Adipocyte (in vitro differentiated cells): ENCODE measurements at regions not wholly inside any gene's neighbourhood (a gene's known extent, or its start where the extent isn't known, plus 50 kb on each side); places are given as distances from the start of the nearest gene placed in this dataset.
A peak's percentile ranks its signal among the peaks of the same experiment; 100 is the strongest.

ENCODE experiments used
- DNase-seq: peaks from one replicate; pipeline ENCODE4 v3.0.0-alpha.2; 2015; ENCODE audit warnings: low read depth
- H3K27me3 ChIP-seq: replicated peaks from 2 replicates; pipeline ENCODE4 v1.7.0; 2013; ENCODE audit warnings: mild to moderate bottlenecking, low read length, moderate library complexity; ENCODE audit not compliant: control insufficient read depth, insufficient read depth
- H3K36me3 ChIP-seq: 2 replicates; pipeline ENCODE4 v1.7.0; 2013; ENCODE audit warnings: low read length, mild to moderate bottlenecking, moderate library complexity; ENCODE audit not compliant: control insufficient read depth, insufficient read depth, severe bottlenecking
- H3K4me1 ChIP-seq: 2 replicates; pipeline ENCODE4 v1.7.0; 2013; ENCODE audit warnings: mild to moderate bottlenecking, low read length, moderate library complexity; ENCODE audit not compliant: control insufficient read depth, insufficient read depth
- H3K4me3 ChIP-seq: 2 replicates; pipeline ENCODE4 v1.7.0; 2013; ENCODE audit warnings: mild to moderate bottlenecking, low read length, moderate library complexity
- H3K9ac ChIP-seq: 2 replicates; pipeline ENCODE4 v1.7.0; 2013; ENCODE audit warnings: mild to moderate bottlenecking, low read length, moderate library complexity
- H3K9me3 ChIP-seq: 2 replicates; pipeline ENCODE4 v1.7.0; 2013; ENCODE audit warnings: mild to moderate bottlenecking, low read length, moderate library complexity; ENCODE audit not compliant: control insufficient read depth

DNA sequence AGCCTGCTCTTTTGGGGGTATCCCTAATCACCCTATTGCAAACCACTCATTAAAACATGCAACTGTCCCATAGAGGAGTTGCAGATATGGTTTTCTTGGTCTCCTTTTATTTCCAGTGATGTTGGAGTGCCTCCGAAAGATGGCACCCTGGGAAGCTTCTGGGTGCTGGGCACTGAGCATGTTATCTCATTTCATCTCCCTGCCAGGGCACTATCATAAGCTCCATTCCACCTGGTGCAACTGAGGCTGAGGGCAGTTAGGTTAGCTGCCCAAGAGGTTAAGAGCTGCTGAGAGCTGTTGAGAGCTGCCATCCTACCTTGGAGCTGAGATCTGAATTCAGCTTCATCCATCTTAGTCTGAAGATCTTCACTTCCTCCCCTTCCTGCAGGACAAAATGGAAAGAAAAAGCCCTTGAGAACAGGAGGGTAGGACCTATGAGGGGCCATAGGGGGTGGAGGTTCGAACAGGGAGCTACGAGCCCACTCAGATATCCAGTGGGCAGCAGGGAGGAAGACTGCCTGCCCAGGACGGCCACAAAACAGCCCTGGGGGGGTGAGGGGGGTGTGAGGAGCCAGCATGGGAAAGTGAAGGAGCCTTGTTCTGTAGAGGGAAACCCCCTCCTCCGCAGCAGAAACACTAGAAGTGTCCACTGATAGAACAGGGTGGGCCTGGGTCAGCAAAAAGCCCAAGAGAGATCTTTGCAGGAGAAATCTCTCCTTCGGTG lies 202.5 kb downstream of the ZFP36L2 start:
- Histone ChIP-seq H3K36me3 (no peaks in the 10 kb centered on the region), H3K27me3 (no peaks in the 10 kb centered on the region), H3K9me3 (peaks cover 13% of the 10 kb centered on the region), H3K4me3 (no peak overlapping the region), H3K9ac (peak overlapping the region; percentile 4), H3K4me1 (peaks cover 12% of the 10 kb centered on the region)
- no peak for DNase-seq

DNA sequence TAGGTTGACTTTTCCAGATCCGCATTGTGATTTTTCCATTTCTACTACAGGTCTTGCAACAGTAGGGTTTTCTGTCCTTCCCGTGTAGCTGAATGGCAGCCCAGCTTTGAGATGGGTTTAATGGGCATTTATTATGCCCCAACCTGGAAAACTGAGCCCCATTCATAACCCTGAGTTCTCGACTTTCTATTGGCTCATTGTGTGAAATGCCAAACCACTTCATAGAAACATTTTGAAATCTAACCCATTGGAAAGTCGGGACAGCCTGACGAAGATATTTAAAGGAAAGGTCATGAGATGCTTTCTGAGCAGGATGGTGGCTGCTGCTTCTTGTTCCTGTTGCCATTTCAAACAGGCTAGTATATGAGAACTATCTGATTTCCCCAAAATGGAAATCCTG lies 203.5 kb downstream of the ZFP36L2 start:
- Histone ChIP-seq H3K4me3 (no peak overlapping the region), H3K36me3 (no peaks in the 10 kb centered on the region), H3K4me1 (peaks cover 22% of the 10 kb centered on the region), H3K27me3 (no peaks in the 10 kb centered on the region), H3K9ac (no peak overlapping the region), H3K9me3 (peaks cover 13% of the 10 kb centered on the region)
- no peak for DNase-seq

- no peak overlapping the region for H3K4me3 ChIP-seq
- H3K4me1 ChIP-seq, result peaks cover 24% of the 10 kb centered on the region
- H3K9ac ChIP-seq, result no peak overlapping the region
- peaks cover 13% of the 10 kb centered on the region for H3K9me3 ChIP-seq
- H3K36me3 ChIP-seq, result no peaks in the 10 kb centered on the region
- H3K27me3 ChIP-seq, result no peaks in the 10 kb centered on the region
- DNase-seq, result no peak
These were observed 204.5 kb downstream of the ZFP36L2 start for GRCh38 chr2:43021791-43022509.

GRCh38 chr2:43020990-43021669 lies 205.3 kb downstream of the ZFP36L2 start:
- Histone ChIP-seq H3K9me3 (peaks cover 13% of the 10 kb centered on the region), H3K27me3 (no peaks in the 10 kb centered on the region), H3K9ac (no peak overlapping the region), H3K4me3 (no peak overlapping the region), H3K36me3 (no peaks in the 10 kb centered on the region), H3K4me1 (peaks cover 15% of the 10 kb centered on the region)
- no peak for DNase-seq

- Histone ChIP-seq H3K36me3 (no peaks in the 10 kb centered on the region), H3K9ac (no peak overlapping the region), H3K4me3 (no peak overlapping the region), H3K4me1 (peaks cover 14% of the 10 kb centered on the region), H3K9me3 (peaks cover 13% of the 10 kb centered on the region), H3K27me3 (no peaks in the 10 kb centered on the region)
- DNase-seq, result no peak
These were observed 206.1 kb downstream of the ZFP36L2 start for GRCh38 chr2:43020296-43020695.

DNA sequence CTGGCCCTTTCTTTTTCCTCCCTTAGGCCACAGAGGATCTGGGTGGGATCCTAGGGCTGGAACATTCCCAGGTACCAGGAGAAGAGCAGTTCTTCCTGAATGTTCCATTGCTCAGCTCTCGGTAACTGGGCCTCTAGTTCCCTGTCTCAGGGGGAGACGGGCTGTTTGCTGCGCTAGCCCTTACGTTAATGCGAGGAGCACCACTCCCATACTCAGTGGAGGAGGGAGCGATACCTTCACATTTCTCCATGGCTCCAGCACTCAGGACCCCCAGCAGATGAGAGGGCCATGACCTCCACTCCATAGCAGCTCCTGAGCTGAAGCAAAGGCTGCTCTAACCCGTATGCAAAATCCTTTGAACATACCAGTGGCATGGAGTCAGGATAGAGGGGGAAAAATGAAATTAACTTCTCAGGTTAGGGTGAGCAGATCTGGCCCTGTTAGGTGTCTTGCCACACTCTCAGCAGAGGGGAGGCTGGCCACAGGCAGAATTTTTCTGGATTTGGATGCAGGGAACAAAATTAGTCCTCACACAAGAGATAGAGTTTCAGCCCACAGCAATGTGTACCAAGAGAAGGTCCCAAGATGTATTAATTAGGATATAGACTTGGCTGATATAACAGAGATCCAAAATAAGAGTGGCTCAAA lies 206.7 kb downstream of the ZFP36L2 start:
- H3K4me1 ChIP-seq, result peaks cover 14% of the 10 kb centered on the region
- no peak for DNase-seq
- H3K36me3 ChIP-seq, result no peaks in the 10 kb centered on the region
- H3K4me3 ChIP-seq, result no peak overlapping the region
- H3K27me3 ChIP-seq, result no peaks in the 10 kb centered on the region
- peaks cover 13% of the 10 kb centered on the region for H3K9me3 ChIP-seq
- no peak overlapping the region for H3K9ac ChIP-seq

DNA sequence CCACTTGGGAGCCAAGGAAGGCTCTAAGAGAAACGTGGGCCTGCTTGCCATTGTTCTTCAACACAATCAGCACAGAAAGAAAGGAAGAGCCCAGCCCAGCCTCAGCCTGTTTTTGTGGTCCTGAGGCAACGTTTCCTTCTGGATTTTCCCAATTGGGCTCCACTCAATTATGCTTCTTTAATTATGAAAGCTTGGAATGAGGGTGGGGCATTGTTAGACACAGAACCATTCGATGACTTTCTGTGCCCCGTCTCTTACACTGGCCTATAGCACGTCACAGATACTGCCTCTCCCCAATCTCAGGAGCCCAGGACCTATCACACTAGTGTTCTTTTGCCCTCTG lies 207.4 kb downstream of the ZFP36L2 start:
- peak overlapping the region; percentile 54 for H3K9ac ChIP-seq
- no peaks in the 10 kb centered on the region for H3K27me3 ChIP-seq
- H3K9me3 ChIP-seq, result peaks cover 13% of the 10 kb centered on the region
- H3K36me3 ChIP-seq, result no peaks in the 10 kb centered on the region
- H3K4me3 ChIP-seq, result no peak overlapping the region
- H3K4me1 ChIP-seq, result peaks cover 20% of the 10 kb centered on the region
- DNase-seq, result no peak

DNA sequence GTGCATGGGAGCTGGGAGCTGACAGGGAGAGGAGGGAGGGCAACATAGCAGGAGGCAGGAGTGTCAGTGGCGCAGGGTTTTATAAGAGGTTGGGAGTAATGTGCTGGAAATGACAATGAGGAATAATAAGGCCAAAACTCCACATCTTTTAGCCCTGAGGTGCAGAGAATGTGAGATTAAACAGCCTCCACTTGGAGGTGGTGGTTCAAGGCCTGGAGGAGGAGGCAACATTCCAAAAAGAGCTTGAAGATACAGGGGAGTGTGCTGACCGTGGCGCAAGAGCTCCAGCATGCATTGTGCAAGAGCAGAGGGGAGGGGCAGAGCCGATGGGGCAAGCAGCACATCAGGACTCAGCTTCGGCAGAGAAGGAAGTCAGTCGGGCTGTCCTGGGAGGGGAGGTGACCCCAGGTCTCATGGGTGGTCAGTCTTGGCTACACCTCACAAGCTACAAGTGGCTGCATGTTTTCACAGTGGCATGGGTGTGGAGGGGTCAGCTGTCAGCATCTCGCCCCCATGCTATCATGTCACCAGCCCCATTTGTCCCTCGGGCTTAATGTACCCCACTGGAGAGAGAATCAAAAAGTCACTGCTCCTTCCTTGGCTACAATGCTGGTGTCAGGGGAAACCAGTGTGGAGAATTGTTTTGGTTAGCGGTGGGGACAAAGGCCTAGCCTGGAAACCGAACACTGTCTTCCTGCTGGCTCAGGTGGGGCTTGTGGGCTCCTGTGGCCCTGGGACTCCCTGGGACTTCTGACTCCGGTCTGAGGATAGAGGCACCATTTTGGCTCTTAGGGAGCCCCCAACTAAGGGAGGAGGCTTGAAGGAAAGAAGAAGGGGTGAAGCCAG lies 208.0 kb downstream of the ZFP36L2 start:
- peak; percentile 93 for DNase-seq
- Histone ChIP-seq H3K9me3 (peaks cover 13% of the 10 kb centered on the region), H3K36me3 (no peaks in the 10 kb centered on the region), H3K4me3 (no peak overlapping the region), H3K27me3 (no peaks in the 10 kb centered on the region), H3K9ac (peak overlapping the region; percentile 54), H3K4me1 (peaks cover 20% of the 10 kb centered on the region)

DNA sequence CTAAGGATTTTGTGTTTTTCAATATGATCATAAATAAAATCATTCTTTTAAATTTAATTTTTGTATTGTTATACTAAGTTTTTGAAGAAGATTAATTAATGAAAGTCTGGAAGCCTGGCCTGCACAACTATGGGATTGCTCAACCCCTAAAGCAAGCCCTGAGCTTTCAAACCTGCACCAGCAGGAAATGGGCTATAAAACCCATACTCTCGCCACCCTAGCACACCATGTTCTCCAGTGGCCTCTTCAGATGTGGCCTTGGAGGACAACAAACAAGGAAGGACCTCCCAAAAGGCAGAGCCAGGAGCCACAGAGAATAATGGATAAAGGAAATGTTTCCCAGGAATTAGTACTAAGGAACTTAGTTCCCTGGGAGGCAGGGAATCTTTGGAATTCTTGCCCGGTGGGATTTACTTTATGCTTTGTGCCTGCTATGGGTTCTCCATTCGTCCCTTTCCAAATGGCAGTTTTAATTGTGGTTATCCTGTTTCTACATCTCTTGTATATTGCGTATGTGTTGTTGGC lies 212.5 kb downstream of the ZFP36L2 start:
- H3K27me3 ChIP-seq, result no peaks in the 10 kb centered on the region
- DNase-seq, result no peak
- no peak overlapping the region for H3K4me3 ChIP-seq
- H3K4me1 ChIP-seq, result peaks cover 20% of the 10 kb centered on the region
- no peak overlapping the region for H3K9ac ChIP-seq
- H3K36me3 ChIP-seq, result no peaks in the 10 kb centered on the region
- H3K9me3 ChIP-seq, result no peaks in the 10 kb centered on the region

- H3K4me3 ChIP-seq, result no peak overlapping the region
- H3K9ac ChIP-seq, result no peak overlapping the region
- peaks cover 3% of the 10 kb centered on the region for H3K9me3 ChIP-seq
- H3K27me3 ChIP-seq, result no peaks in the 10 kb centered on the region
- H3K4me1 ChIP-seq, result peaks cover 11% of the 10 kb centered on the region
- no peaks in the 10 kb centered on the region for H3K36me3 ChIP-seq
- no peak for DNase-seq
These were observed 213.4 kb downstream of the ZFP36L2 start for GRCh38 chr2:43012966-43013365.
